ENCODE measurements at regions not wholly inside any gene's neighbourhood (a gene's known extent, or its start where the extent isn't known, plus 50 kb on each side); places are given as distances from the start of the nearest gene placed in this dataset.

DNA sequence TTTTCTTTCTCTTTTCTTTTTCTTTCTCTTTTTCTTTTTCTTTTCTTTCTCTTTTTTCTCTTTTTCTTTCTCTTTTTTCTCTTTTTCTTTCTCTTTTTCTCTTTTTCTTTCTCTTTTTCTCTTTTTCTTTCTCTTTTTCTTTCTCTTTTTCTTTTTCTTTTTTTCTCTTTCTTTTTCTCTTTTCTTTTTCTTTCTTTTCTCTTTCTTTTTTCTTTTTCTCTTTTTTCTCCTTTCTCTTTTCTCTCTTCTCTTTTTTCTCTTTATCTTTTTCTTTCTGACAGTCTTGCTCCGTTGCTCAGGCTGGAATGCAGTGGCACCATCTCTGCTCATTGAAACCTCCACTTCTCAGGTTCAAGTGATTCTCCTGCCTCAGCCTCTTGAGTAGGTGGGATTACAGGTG is 335.7 kb downstream of the SQOR start:
- H3K36me3 ChIP-seq (ENCODE audit: control insufficient read depth, insufficient read depth, low read length), result no peaks in the 10 kb centered on the region
- H3K27ac ChIP-seq (ENCODE audit: low read depth, low read length), result no peak overlapping the region
- DNase-seq (ENCODE audit: low read depth in 4 of 6, low spot score in 6 of 6), result no peak
- no peaks in the 10 kb centered on the region for H3K9me3 ChIP-seq (ENCODE audit: control insufficient read depth, insufficient read depth, low read length)
- no peaks in the 10 kb centered on the region for H3K4me1 ChIP-seq (ENCODE audit: control insufficient read depth, insufficient read depth, low read length)
- no CpG with 5 or more reads among the region's 1 CpG for WGBS (ENCODE audit: insufficient coverage)
- no peaks in the 10 kb centered on the region for H3K27me3 ChIP-seq (ENCODE audit: control insufficient read depth, insufficient read depth, low read length)
- no peak overlapping the region for H3K4me3 ChIP-seq (ENCODE audit: low read depth, low read length)

GRCh38 chr15:45980366-45980765 is 345.5 kb downstream of the SQOR start:
- 83% methylated on average over 1 of the region's 5 CpGs for WGBS (ENCODE audit: insufficient coverage)
- Histone ChIP-seq H3K27ac (ENCODE audit: low read depth, low read length) (no peak overlapping the region), H3K4me3 (ENCODE audit: low read depth, low read length) (no peak overlapping the region), H3K27me3 (ENCODE audit: control insufficient read depth, insufficient read depth, low read length) (no peaks in the 10 kb centered on the region), H3K4me1 (ENCODE audit: control insufficient read depth, insufficient read depth, low read length) (no peaks in the 10 kb centered on the region), H3K36me3 (ENCODE audit: control insufficient read depth, insufficient read depth, low read length) (no peaks in the 10 kb centered on the region), H3K9me3 (ENCODE audit: control insufficient read depth, insufficient read depth, low read length) (no peaks in the 10 kb centered on the region)
- DNase-seq (ENCODE audit: low read depth in 4 of 6, low spot score in 6 of 6), result no peak

DNA sequence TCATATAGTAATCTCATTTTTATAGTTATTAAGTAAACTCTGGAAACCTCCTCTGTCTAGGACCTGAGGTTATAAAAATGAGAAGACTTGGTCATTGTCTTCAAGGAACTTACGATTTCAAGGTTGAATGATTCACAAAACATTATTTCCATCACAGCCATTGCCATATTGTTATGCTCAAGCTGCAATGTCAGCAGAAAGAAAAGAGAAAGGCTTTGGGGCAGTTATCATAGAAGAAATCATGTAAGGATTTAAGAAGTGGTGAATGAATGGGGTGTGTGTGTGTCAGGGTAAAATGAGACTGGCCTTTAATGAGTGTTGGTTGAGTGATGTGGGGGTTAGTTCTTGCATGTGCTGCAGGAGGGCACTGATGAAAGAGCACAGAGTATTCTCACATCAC is 346.8 kb downstream of the SQOR start:
- H3K27me3 ChIP-seq (ENCODE audit: control insufficient read depth, insufficient read depth, low read length), result no peaks in the 10 kb centered on the region
- H3K9me3 ChIP-seq (ENCODE audit: control insufficient read depth, insufficient read depth, low read length), result peaks cover 2% of the 10 kb centered on the region
- no peak overlapping the region for H3K27ac ChIP-seq (ENCODE audit: low read depth, low read length)
- no peak for DNase-seq (ENCODE audit: low read depth in 4 of 6, low spot score in 6 of 6)
- H3K4me3 ChIP-seq (ENCODE audit: low read depth, low read length), result no peak overlapping the region
- no peaks in the 10 kb centered on the region for H3K4me1 ChIP-seq (ENCODE audit: control insufficient read depth, insufficient read depth, low read length)
- no CpG with 5 or more reads among the region's 1 CpG for WGBS (ENCODE audit: insufficient coverage)
- H3K36me3 ChIP-seq (ENCODE audit: control insufficient read depth, insufficient read depth, low read length), result no peaks in the 10 kb centered on the region

- no peak overlapping the region for H3K27ac ChIP-seq (ENCODE audit: low read depth, low read length)
- no peaks in the 10 kb centered on the region for H3K36me3 ChIP-seq (ENCODE audit: control insufficient read depth, insufficient read depth, low read length)
- DNase-seq (ENCODE audit: low read depth in 4 of 6, low spot score in 6 of 6), result no peak
- H3K4me3 ChIP-seq (ENCODE audit: low read depth, low read length), result no peak overlapping the region
- 100% methylated on average over 1 of the region's 3 CpGs for WGBS (ENCODE audit: insufficient coverage)
- no peaks in the 10 kb centered on the region for H3K9me3 ChIP-seq (ENCODE audit: control insufficient read depth, insufficient read depth, low read length)
- H3K27me3 ChIP-seq (ENCODE audit: control insufficient read depth, insufficient read depth, low read length), result no peaks in the 10 kb centered on the region
- no peaks in the 10 kb centered on the region for H3K4me1 ChIP-seq (ENCODE audit: control insufficient read depth, insufficient read depth, low read length)
These were observed 357.0 kb downstream of the SQOR start for GRCh38 chr15:45991863-45992262.

DNA sequence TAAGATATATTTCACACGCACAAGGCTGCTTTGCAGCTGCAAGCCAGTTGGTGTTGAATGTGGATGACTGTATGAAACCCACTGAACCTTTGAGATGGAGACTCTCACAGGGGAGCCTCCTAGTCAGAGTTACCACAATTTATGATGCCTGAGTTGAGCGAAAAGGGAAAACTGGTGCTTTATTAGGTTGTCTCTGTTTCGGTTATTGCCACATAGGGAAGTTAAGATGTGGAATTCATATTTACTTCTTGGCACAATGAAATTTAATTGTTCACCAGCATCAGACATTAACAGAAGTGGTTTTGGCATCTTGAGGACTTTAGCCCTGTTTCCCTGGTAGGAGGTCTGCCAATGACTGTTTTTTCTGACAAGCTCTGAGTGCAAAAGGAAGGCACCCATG is 358.2 kb downstream of the SQOR start:
- Histone ChIP-seq H3K9me3 (ENCODE audit: control insufficient read depth, insufficient read depth, low read length) (no peaks in the 10 kb centered on the region), H3K27ac (ENCODE audit: low read depth, low read length) (no peak overlapping the region), H3K4me3 (ENCODE audit: low read depth, low read length) (no peak overlapping the region), H3K4me1 (ENCODE audit: control insufficient read depth, insufficient read depth, low read length) (no peaks in the 10 kb centered on the region), H3K27me3 (ENCODE audit: control insufficient read depth, insufficient read depth, low read length) (no peaks in the 10 kb centered on the region), H3K36me3 (ENCODE audit: control insufficient read depth, insufficient read depth, low read length) (no peaks in the 10 kb centered on the region)
- no peak for DNase-seq (ENCODE audit: low read depth in 4 of 6, low spot score in 6 of 6)
- 100% methylated on average over 1 of the region's 3 CpGs for WGBS (ENCODE audit: insufficient coverage)

DNA sequence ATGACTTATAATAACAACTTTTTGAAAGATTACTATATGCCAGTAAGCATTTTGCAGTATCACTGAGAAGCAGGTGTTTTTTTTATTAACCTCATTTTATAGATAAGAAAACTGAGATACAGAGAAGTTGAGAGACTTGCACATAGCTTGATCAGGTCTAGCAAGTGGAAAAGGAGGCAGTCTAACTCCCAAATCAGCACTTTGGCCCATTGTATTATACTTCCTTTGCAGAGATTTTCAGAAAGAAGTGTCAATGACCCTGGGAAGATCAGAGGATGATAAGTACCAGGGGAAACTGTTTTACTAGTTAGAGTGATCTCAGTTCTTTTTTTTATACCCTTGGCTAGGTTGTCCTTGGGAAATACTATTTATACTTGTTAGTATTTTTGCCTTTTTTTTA is 358.7 kb downstream of the SQOR start:
- Histone ChIP-seq H3K36me3 (ENCODE audit: control insufficient read depth, insufficient read depth, low read length) (no peaks in the 10 kb centered on the region), H3K27ac (ENCODE audit: low read depth, low read length) (no peak overlapping the region), H3K9me3 (ENCODE audit: control insufficient read depth, insufficient read depth, low read length) (no peaks in the 10 kb centered on the region), H3K27me3 (ENCODE audit: control insufficient read depth, insufficient read depth, low read length) (no peaks in the 10 kb centered on the region), H3K4me3 (ENCODE audit: low read depth, low read length) (no peak overlapping the region), H3K4me1 (ENCODE audit: control insufficient read depth, insufficient read depth, low read length) (no peaks in the 10 kb centered on the region)
- no peak for DNase-seq (ENCODE audit: low read depth in 4 of 6, low spot score in 6 of 6)

- no peak for DNase-seq (ENCODE audit: low read depth in 4 of 6, low spot score in 6 of 6)
- H3K4me3 ChIP-seq (ENCODE audit: low read depth, low read length), result no peak overlapping the region
- 82% methylated on average over 3 of the region's 4 CpGs for WGBS (ENCODE audit: insufficient coverage)
- no peaks in the 10 kb centered on the region for H3K9me3 ChIP-seq (ENCODE audit: control insufficient read depth, insufficient read depth, low read length)
- no peak overlapping the region for H3K27ac ChIP-seq (ENCODE audit: low read depth, low read length)
- H3K36me3 ChIP-seq (ENCODE audit: control insufficient read depth, insufficient read depth, low read length), result no peaks in the 10 kb centered on the region
- H3K4me1 ChIP-seq (ENCODE audit: control insufficient read depth, insufficient read depth, low read length), result no peaks in the 10 kb centered on the region
- H3K27me3 ChIP-seq (ENCODE audit: control insufficient read depth, insufficient read depth, low read length), result no peaks in the 10 kb centered on the region
These were observed 361.0 kb downstream of the SQOR start for GRCh38 chr15:45995800-45996199.

- H3K4me1 ChIP-seq (ENCODE audit: control insufficient read depth, insufficient read depth, low read length), result no peaks in the 10 kb centered on the region
- H3K36me3 ChIP-seq (ENCODE audit: control insufficient read depth, insufficient read depth, low read length), result no peaks in the 10 kb centered on the region
- 97% methylated on average over 3 of the region's 3 CpGs for WGBS (ENCODE audit: insufficient coverage)
- no peak for DNase-seq (ENCODE audit: low read depth in 4 of 6, low spot score in 6 of 6)
- H3K27ac ChIP-seq (ENCODE audit: low read depth, low read length), result no peak overlapping the region
- H3K4me3 ChIP-seq (ENCODE audit: low read depth, low read length), result no peak overlapping the region
- no peaks in the 10 kb centered on the region for H3K27me3 ChIP-seq (ENCODE audit: control insufficient read depth, insufficient read depth, low read length)
- H3K9me3 ChIP-seq (ENCODE audit: control insufficient read depth, insufficient read depth, low read length), result peaks cover 5% of the 10 kb centered on the region
These were observed 379.7 kb downstream of the SQOR start for GRCh38 chr15:46014532-46014931.

- H3K27ac ChIP-seq (ENCODE audit: low read depth, low read length), result no peak overlapping the region
- no peaks in the 10 kb centered on the region for H3K36me3 ChIP-seq (ENCODE audit: control insufficient read depth, insufficient read depth, low read length)
- H3K4me3 ChIP-seq (ENCODE audit: low read depth, low read length), result no peak overlapping the region
- H3K9me3 ChIP-seq (ENCODE audit: control insufficient read depth, insufficient read depth, low read length), result no peaks in the 10 kb centered on the region
- DNase-seq (ENCODE audit: low read depth in 4 of 6, low spot score in 6 of 6), result no peak
- no peaks in the 10 kb centered on the region for H3K27me3 ChIP-seq (ENCODE audit: control insufficient read depth, insufficient read depth, low read length)
- WGBS (ENCODE audit: insufficient coverage), result 86% methylated on average over 1 of the region's 2 CpGs
- H3K4me1 ChIP-seq (ENCODE audit: control insufficient read depth, insufficient read depth, low read length), result no peaks in the 10 kb centered on the region
These were observed 399.9 kb downstream of the SQOR start for GRCh38 chr15:46034755-46035154.

DNA sequence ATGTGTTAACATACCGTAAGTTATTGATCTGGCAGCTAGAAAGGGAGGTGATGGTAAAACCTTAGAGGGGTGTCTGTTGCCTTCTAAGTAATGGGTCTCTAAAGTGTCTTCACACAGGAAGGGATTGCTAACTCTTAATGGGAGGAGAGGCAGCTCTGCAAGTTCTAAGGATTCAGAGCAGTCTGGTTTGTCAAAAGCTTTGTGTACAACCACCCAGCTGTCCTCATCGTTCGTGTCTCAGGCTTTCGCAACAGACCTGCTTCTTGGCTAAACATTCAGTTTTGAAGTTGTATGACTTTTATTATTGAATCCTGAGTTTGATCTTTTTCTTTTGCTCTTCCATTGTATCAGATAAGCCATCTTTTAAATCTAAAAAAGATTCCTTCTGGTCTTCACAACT is 404.9 kb downstream of the SQOR start:
- whole genome bisulfite sequencing (ENCODE audit: insufficient coverage), result no CpG with 5 or more reads among the region's 4 CpGs
- Histone ChIP-seq H3K9me3 (ENCODE audit: control insufficient read depth, insufficient read depth, low read length) (no peaks in the 10 kb centered on the region), H3K4me3 (ENCODE audit: low read depth, low read length) (no peak overlapping the region), H3K4me1 (ENCODE audit: control insufficient read depth, insufficient read depth, low read length) (no peaks in the 10 kb centered on the region), H3K36me3 (ENCODE audit: control insufficient read depth, insufficient read depth, low read length) (no peaks in the 10 kb centered on the region), H3K27ac (ENCODE audit: low read depth, low read length) (no peak overlapping the region), H3K27me3 (ENCODE audit: control insufficient read depth, insufficient read depth, low read length) (no peaks in the 10 kb centered on the region)
- DNase-seq (ENCODE audit: low read depth in 4 of 6, low spot score in 6 of 6), result no peak

Data from spinal cord (tissue), 9 donors.